GM12878 (cell line): ENCODE measurements at regions not wholly inside any gene's neighbourhood (a gene's known extent, or its start where the extent isn't known, plus 50 kb on each side); places are given as distances from the start of the nearest gene placed in this dataset.

Source experiments
- CBX5 ChIP-seq: sonication (generic); IDR thresholded peaks from 2 replicates; pipeline ENCODE4 v1.6.1; 2016; ENCODE audit warnings: low read depth, moderate library complexity, mild to moderate bottlenecking, inconsistent platforms
- CHD1 ChIP-seq: IDR thresholded peaks from 2 replicates; pipeline ENCODE4 v1.6.1; 2012; ENCODE audit warnings: low read depth, low read length, improper control_type of control experiment
- CHD2 ChIP-seq: IDR thresholded peaks from 2 replicates; pipeline ENCODE4 v1.6.1; 2011; ENCODE audit warnings: low read depth, low read length, improper control_type of control experiment, borderline replicate concordance
- CREB1 ChIP-seq: IDR thresholded peaks from 2 replicates; pipeline ENCODE4 v1.6.1; 2012; ENCODE audit warnings: low read depth, mild to moderate bottlenecking, inconsistent platforms
- EGR1 ChIP-seq, 2 experiments: IDR thresholded peaks; 1 replicate in 1 of 2; 2 replicates in 1 of 2; pipeline ENCODE4 v1.6.1; 2011 to 2012; ENCODE audit warnings: low read depth in 2 of 2, low read length in 2 of 2, borderline replicate concordance in 1 of 2, mild to moderate bottlenecking in 1 of 2, moderate library complexity in 1 of 2
- GATAD2B ChIP-seq: fragments of 450-650 bp; conservative IDR thresholded peaks from 2 replicates; pipeline ENCODE4 v1.6.1; 2017; ENCODE audit warnings: low read depth, mild to moderate bottlenecking, moderate library complexity
- KAT2A ChIP-seq: conservative IDR thresholded peaks from 2 replicates; pipeline ENCODE4 v1.6.1; 2011; ENCODE audit warnings: low read depth, low read length; ENCODE audit not compliant: control insufficient read depth
- MXI1 ChIP-seq: fragments of 150-350 bp; IDR thresholded peaks from 2 replicates; pipeline ENCODE4 v1.6.1; 2011; ENCODE audit warnings: low read depth, mild to moderate bottlenecking, inconsistent platforms, low read length, improper control_type of control experiment
- MYB ChIP-seq: fragments of 150-350 bp; IDR thresholded peaks from 2 replicates; pipeline ENCODE4 v1.6.1; 2014; ENCODE audit warnings: mild to moderate bottlenecking, low read depth, low read length, borderline replicate concordance
- POLR2A ChIP-seq: IDR thresholded peaks from 2 replicates; pipeline ENCODE4 v1.6.1; 2011; ENCODE audit warnings: low read depth, mild to moderate bottlenecking, low read length
- RAD21 ChIP-seq: IDR thresholded peaks from 2 replicates; pipeline ENCODE4 v1.6.1; 2011; ENCODE audit warnings: mild to moderate bottlenecking, low read depth, low read length, moderate library complexity; ENCODE audit not compliant: insufficient read depth
- RAD51 ChIP-seq: fragments of 450-650 bp; IDR thresholded peaks from 2 replicates; pipeline ENCODE4 v1.6.1; 2016; ENCODE audit warnings: moderate library complexity, mild to moderate bottlenecking, inconsistent platforms
- RELA ChIP-seq: fragments of 450-650 bp; IDR thresholded peaks from 2 replicates; pipeline ENCODE4 v1.8.0; 2014; ENCODE audit warnings: borderline replicate concordance; ENCODE audit not compliant: partially characterized antibody
- SMC3 ChIP-seq: IDR thresholded peaks from 2 replicates; pipeline ENCODE4 v1.6.1; 2011; ENCODE audit warnings: low read length, improper control_type of control experiment, borderline replicate concordance
- USF1 ChIP-seq: IDR thresholded peaks from 2 replicates; pipeline ENCODE4 v1.6.1; 2011; ENCODE audit warnings: borderline replicate concordance, low read depth, mild to moderate bottlenecking, moderate library complexity, mixed read lengths, low read length; ENCODE audit not compliant: insufficient read depth; ENCODE audit errors: extremely low read length
- ZBTB11 ChIP-seq: fragments of 450-650 bp; formaldehyde crosslinking; IDR thresholded peaks from 2 replicates; pipeline ENCODE4 v1.5.0; 2022; ENCODE audit warnings: mild to moderate bottlenecking, missing genetic modification characterization
- ZNF24 ChIP-seq: fragments of 450-650 bp; IDR thresholded peaks from 2 replicates; pipeline ENCODE4 v1.6.1; 2017; ENCODE audit warnings: antibody characterized with exemption, mild to moderate bottlenecking
- ZZZ3 ChIP-seq: IDR thresholded peaks from 2 replicates; pipeline ENCODE4 v1.6.1; 2011; ENCODE audit warnings: low read depth; ENCODE audit not compliant: control insufficient read depth, insufficient read length

- TF ChIP-seq EGR1 (IDR thresholded peaks at IDR 0.05; ENCODE audit: borderline replicate concordance in 1 of 2, low read depth in 2 of 2, low read length in 2 of 2) (no peak), RAD51 (no peak), MXI1 (no peak), RELA (no peak), MYB (no peak), CHD1 (no peak), CHD2 (no peak), GATAD2B (no peak), ZNF24 (no peak), POLR2A (no peak), KAT2A (no peak), USF1 (no peak), SMC3 (peak; percentile 75), ZZZ3 (no peak), CBX5 (no peak), ZBTB11 (CRISPR knock-in tag) (no peak), RAD21 (peak; percentile 76), CREB1 (no peak)
Measured at GRCh38 chr11:88231894-88232482, 56.7 kb upstream of the RAB38 start (continued).
